Adipocyte (in vitro differentiated cells): ENCODE measurements at regions not wholly inside any gene's neighbourhood (a gene's known extent, or its start where the extent isn't known, plus 50 kb on each side); places are given as distances from the start of the nearest gene placed in this dataset.
A peak's percentile ranks its signal among the peaks of the same experiment; 100 is the strongest.

Source experiments
- DNase-seq: peaks from one replicate; pipeline ENCODE4 v3.0.0-alpha.2; 2015; ENCODE audit warnings: low read depth
- H3K27me3 ChIP-seq: replicated peaks from 2 replicates; pipeline ENCODE4 v1.7.0; 2013; ENCODE audit warnings: mild to moderate bottlenecking, low read length, moderate library complexity; ENCODE audit not compliant: control insufficient read depth, insufficient read depth
- H3K36me3 ChIP-seq: 2 replicates; pipeline ENCODE4 v1.7.0; 2013; ENCODE audit warnings: low read length, mild to moderate bottlenecking, moderate library complexity; ENCODE audit not compliant: control insufficient read depth, insufficient read depth, severe bottlenecking
- H3K4me1 ChIP-seq: 2 replicates; pipeline ENCODE4 v1.7.0; 2013; ENCODE audit warnings: mild to moderate bottlenecking, low read length, moderate library complexity; ENCODE audit not compliant: control insufficient read depth, insufficient read depth
- H3K4me3 ChIP-seq: 2 replicates; pipeline ENCODE4 v1.7.0; 2013; ENCODE audit warnings: mild to moderate bottlenecking, low read length, moderate library complexity
- H3K9ac ChIP-seq: 2 replicates; pipeline ENCODE4 v1.7.0; 2013; ENCODE audit warnings: mild to moderate bottlenecking, low read length, moderate library complexity
- H3K9me3 ChIP-seq: 2 replicates; pipeline ENCODE4 v1.7.0; 2013; ENCODE audit warnings: mild to moderate bottlenecking, low read length, moderate library complexity; ENCODE audit not compliant: control insufficient read depth

DNA sequence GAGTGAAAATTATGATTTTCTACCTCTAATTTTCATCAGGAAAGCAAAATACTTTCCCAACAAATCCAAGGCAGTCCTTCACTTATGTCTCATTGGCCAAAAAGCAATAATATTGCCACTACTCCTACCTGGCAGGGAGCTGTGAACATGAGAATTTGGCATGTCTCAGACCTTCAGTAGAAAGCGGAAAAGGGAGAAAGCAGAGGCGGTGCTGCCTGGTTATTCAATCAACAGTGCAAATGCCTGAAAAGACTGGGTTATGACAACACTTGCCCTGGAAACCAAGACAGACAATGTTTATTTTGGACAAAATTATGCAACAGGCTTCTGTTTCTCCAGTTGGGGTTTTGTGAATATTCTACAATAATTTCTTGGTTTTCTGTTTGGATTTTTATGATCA is 194.4 kb downstream of the TAF11L14 start:
- Histone ChIP-seq H3K27me3 (no peaks in the 10 kb centered on the region), H3K36me3 (no peaks in the 10 kb centered on the region), H3K9ac (no peak overlapping the region), H3K4me3 (no peak overlapping the region), H3K9me3 (no peaks in the 10 kb centered on the region), H3K4me1 (no peaks in the 10 kb centered on the region)
- peak; percentile 60 for DNase-seq

DNA sequence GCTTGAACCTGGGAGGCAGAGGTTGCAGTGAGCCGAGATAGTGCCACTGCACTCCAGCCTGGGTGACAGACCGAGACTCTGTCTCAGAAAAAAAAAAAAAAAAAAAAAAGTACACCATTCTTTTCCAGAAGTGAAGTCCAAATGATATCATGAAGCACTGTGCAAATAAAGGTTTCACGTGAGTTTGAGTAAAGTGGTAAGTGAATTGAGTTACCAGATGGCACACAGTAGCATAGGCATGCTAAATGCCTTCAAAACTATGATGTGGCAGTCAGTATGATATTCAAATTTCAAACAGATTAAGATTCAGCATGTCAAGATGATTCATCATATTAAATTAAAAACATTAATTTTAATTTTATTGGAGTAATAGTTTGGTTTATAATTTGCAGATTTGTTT is 195.2 kb downstream of the TAF11L14 start:
- no peak overlapping the region for H3K9ac ChIP-seq
- no peaks in the 10 kb centered on the region for H3K4me1 ChIP-seq
- DNase-seq = no peak
- H3K4me3 ChIP-seq = no peak overlapping the region
- H3K9me3 ChIP-seq = no peaks in the 10 kb centered on the region
- H3K27me3 ChIP-seq = no peaks in the 10 kb centered on the region
- H3K36me3 ChIP-seq = no peaks in the 10 kb centered on the region

DNA sequence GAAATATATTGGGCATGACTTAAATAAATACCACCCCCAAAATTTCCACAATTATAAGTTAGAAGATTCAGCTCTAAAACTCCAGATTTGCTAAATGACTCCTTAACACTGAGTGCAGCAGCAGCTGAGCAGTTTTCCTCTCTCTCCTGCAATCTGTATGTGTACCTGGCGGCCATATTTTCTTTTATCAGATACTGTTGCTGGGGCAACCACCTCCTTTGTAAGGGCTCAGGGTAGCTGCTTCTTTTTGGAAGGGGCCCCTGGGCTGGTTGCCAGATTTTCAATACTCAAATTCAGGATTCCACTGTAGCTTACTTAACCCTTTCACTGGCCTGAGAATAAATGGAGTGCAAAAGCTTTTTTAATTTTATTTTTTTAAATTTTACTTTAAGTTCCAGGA is 197.0 kb downstream of the TAF11L14 start:
- H3K9ac ChIP-seq = no peak overlapping the region
- no peak for DNase-seq
- no peak overlapping the region for H3K4me3 ChIP-seq

DNA sequence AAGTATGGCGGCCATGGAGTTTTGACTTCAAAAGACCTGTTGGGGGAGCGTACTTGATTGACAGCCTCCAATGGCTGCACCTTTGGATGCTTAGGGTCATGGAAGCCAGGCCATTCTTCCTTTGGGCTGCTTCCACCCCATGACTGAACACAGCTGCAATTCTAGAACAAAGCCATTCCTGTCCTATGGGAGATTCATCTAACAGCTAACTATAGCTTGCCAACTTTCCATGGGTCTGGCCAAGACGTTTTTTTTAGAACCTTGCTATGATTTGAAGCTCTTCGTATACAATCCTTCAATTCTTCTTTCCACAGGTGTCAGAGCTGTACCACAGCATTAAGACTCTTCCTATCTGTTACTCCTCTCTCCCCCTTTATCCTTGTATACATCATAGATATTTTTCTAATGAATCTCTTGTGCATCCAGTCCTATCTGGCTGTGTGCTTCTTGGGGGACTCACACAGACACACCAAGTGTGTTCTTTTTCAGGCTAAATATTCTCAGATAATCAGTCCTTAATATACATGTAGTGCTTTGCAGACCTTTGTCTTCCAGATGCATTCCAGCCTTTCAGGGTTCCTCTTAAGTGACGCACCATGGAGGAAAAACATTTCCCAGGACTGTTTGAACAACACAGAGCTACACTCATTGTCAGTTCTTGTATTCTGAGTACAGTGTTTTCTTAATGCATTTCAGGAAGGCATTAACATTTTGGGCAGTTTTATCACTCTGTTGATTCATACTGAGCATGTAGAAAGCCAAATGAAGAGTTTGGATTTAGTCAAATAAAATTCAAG is 198.9 kb downstream of the TAF11L14 start:
- Histone ChIP-seq H3K27me3 (no peaks in the 10 kb centered on the region), H3K4me1 (no peaks in the 10 kb centered on the region), H3K36me3 (no peaks in the 10 kb centered on the region), H3K9ac (no peak overlapping the region), H3K9me3 (no peaks in the 10 kb centered on the region), H3K4me3 (no peak overlapping the region)
- no peak for DNase-seq

More for the DNA sequence above, 197.0 kb downstream of the TAF11L14 start:
- H3K36me3 ChIP-seq = no peaks in the 10 kb centered on the region
- H3K9me3 ChIP-seq = no peaks in the 10 kb centered on the region
- no peaks in the 10 kb centered on the region for H3K27me3 ChIP-seq
- H3K4me1 ChIP-seq = no peaks in the 10 kb centered on the region

DNA sequence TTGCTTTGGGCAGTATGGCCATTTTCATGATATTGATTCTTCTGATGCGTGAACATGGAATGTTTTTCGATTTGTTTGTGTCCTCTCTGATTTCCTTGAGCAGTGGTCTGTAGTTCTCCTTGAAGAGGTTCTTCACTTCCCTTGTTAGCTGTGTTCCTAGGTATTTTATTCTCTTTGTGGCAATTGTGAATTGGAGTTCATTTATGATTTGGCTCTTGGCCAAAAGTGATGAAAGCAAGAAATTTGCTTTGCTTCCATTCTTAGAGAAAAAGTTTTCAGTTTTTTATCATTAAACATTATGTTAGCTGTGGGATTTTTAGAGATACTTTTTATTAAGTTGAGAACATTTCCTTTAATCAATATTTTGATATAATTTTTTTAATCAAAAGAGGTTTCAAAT is 203.5 kb downstream of the TAF11L14 start:
- H3K9ac ChIP-seq = no peak overlapping the region
- H3K36me3 ChIP-seq = no peaks in the 10 kb centered on the region
- no peak overlapping the region for H3K4me3 ChIP-seq
- H3K27me3 ChIP-seq = no peaks in the 10 kb centered on the region
- peaks cover 8% of the 10 kb centered on the region for H3K9me3 ChIP-seq
- no peak for DNase-seq
- H3K4me1 ChIP-seq = peaks cover 3% of the 10 kb centered on the region

DNA sequence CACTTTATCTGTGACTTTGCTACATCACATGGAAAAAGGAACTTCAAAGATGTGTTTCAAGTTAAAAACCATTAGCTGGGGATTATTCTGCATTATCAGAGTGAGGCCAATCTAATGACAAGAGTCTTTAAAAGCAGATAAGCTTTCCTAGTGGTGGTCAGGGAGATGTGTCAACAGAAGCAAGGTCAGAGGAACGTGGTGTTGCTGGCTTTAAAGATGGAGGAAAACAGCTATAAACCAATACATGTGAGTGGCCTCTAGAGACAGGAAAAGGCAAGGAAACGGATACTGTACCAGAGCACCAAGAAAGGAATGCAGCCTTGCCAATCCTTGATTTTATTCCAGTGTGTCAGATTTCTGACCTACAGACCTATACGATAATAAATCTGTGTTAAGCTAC is 204.2 kb downstream of the TAF11L14 start:
- no peak for DNase-seq
- Histone ChIP-seq H3K9me3 (peaks cover 8% of the 10 kb centered on the region), H3K9ac (no peak overlapping the region), H3K27me3 (no peaks in the 10 kb centered on the region), H3K4me1 (peaks cover 3% of the 10 kb centered on the region), H3K36me3 (no peaks in the 10 kb centered on the region), H3K4me3 (no peak overlapping the region)

DNA sequence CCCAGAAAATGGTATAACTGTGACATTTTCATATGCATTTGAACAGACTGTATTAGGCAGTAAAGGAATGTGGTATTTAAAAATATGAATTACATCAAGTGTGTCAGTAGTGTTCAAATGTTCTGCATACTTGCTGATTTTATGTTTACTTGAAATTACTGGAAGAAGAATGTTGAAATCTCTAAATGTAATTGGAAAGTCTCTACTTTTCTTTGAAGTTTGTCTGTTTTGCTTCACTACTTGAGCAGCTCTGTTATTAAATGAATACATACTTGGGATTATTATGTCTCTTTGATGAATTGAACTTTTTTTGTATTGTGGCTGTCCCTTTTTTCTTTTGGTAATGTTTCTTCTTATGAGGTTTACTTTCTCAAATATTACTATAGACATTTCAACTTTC is 205.6 kb downstream of the TAF11L14 start:
- peaks cover 8% of the 10 kb centered on the region for H3K9me3 ChIP-seq
- H3K36me3 ChIP-seq = no peaks in the 10 kb centered on the region
- H3K4me3 ChIP-seq = no peak overlapping the region
- H3K4me1 ChIP-seq = peaks cover 3% of the 10 kb centered on the region
- H3K27me3 ChIP-seq = no peaks in the 10 kb centered on the region
- peak; percentile 71 for DNase-seq
- H3K9ac ChIP-seq = no peak overlapping the region

DNA sequence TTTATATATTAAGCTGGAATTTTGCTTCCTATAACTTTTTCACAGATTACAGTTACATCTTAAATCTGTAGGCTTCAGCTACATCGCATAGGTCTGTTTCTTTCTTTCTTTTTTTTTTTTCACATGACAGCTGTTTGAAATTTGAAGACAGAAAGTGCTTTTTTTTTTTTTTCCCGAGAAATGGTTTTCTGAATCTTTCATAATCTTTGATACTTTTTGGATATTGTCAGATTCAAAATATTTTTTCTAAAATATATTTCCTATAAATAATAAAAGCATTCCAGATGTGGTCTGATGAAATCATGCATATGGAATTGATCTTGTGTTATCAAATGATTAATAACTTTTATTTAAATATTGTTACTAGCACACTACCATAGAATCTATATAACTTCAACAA is 212.2 kb downstream of the TAF11L14 start:
- Histone ChIP-seq H3K27me3 (no peaks in the 10 kb centered on the region), H3K4me3 (no peak overlapping the region), H3K36me3 (no peaks in the 10 kb centered on the region), H3K9me3 (peaks cover 8% of the 10 kb centered on the region), H3K9ac (no peak overlapping the region), H3K4me1 (no peaks in the 10 kb centered on the region)
- no peak for DNase-seq

DNA sequence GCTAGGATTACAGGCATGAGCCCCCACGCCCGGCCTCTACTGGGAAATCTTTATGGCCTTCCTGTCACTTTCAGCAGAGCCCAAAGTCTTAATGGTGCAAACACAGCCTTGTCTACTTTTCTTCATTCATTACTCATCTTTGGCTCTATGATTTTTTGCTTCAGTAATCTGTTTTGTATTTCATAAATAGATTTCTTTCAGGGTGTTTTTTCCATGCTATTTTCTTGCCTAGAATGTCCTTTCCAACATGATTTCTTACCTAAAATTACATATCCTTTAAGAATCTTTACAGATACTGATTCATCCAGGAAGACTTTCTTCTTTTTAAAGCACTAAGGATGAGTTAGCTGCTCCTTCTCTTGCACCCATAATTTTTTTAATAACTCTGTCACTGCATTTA is 213.0 kb downstream of the TAF11L14 start:
- peaks cover 3% of the 10 kb centered on the region for H3K9me3 ChIP-seq
- H3K27me3 ChIP-seq = no peaks in the 10 kb centered on the region
- no peaks in the 10 kb centered on the region for H3K36me3 ChIP-seq
- peaks cover 2% of the 10 kb centered on the region for H3K4me1 ChIP-seq
- no peak overlapping the region for H3K9ac ChIP-seq
- H3K4me3 ChIP-seq = no peak overlapping the region
- no peak for DNase-seq

DNA sequence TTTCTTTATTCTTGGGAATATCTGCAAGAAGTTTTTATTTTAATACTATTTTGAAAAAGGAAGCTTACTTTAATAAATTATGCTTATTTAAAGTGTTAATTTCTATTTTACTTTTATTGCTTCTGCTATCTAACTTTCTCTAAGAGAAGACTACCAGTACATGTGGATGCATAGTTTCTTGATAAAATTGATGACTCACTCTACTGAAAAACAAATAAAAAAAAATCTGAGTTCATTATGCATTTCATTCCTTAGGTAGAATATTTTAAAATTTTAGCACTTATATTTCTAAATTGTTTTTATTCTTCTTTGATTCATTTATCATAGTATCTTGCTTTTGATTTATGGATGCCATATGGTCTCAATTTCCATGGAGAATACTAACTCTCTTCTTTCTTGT is 217.9 kb downstream of the TAF11L14 start:
- Histone ChIP-seq H3K4me3 (peak overlapping the region; percentile 47), H3K27me3 (no peaks in the 10 kb centered on the region), H3K4me1 (peaks cover 12% of the 10 kb centered on the region), H3K36me3 (no peaks in the 10 kb centered on the region), H3K9ac (no peak overlapping the region), H3K9me3 (no peaks in the 10 kb centered on the region)
- DNase-seq = peak; percentile 33

DNA sequence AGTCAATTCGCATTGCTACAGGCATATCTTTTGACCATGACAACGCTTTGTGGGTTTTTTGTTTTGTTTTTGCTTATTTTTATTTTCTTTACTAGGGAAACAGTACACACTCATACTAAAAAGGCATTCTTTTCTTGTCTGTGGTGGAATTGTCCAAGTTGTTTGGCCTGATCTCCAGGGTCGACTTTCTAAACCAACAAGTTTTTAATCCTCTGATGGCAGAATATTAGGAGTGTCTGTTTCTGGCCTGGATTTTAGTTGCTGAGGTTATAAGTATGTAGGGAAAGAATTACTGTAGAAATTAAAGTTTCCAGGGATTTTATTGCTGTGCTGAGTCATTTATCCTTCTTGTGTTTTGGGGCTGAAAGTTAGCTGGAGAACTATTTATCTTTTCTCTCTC is 218.5 kb downstream of the TAF11L14 start:
- DNase-seq = peak; percentile 51
- no peaks in the 10 kb centered on the region for H3K36me3 ChIP-seq
- H3K9me3 ChIP-seq = no peaks in the 10 kb centered on the region
- peak overlapping the region; percentile 47 for H3K4me3 ChIP-seq
- H3K9ac ChIP-seq = peak overlapping the region; percentile 46
- no peaks in the 10 kb centered on the region for H3K27me3 ChIP-seq
- peaks cover 12% of the 10 kb centered on the region for H3K4me1 ChIP-seq

DNA sequence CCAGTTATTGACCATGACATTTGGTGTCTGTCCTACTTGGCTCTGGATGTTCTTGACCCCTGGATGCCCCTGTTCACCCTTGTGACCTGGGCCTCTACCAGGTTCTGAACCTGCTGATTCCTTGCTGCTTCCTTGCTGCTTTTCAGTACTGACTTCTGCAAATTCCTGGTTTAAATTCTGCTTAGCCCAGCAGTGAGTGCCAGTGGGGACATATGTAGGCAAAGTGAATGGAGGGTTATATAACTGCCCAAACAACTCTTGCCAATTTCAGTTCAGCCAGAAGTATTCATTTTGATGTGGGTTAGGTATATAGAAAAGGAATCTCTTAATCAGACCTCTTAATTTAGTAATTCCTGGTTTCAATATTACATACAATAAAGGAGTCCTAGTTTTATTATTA is 220.6 kb downstream of the TAF11L14 start:
- no peaks in the 10 kb centered on the region for H3K9me3 ChIP-seq
- no peaks in the 10 kb centered on the region for H3K36me3 ChIP-seq
- DNase-seq = no peak
- no peak overlapping the region for H3K4me3 ChIP-seq
- H3K4me1 ChIP-seq = peaks cover 12% of the 10 kb centered on the region
- H3K27me3 ChIP-seq = no peaks in the 10 kb centered on the region
- H3K9ac ChIP-seq = no peak overlapping the region
